ENCODE measurements at regions not wholly inside any gene's neighbourhood (a gene's known extent, or its start where the extent isn't known, plus 50 kb on each side); places are given as distances from the start of the nearest gene placed in this dataset.

DNA sequence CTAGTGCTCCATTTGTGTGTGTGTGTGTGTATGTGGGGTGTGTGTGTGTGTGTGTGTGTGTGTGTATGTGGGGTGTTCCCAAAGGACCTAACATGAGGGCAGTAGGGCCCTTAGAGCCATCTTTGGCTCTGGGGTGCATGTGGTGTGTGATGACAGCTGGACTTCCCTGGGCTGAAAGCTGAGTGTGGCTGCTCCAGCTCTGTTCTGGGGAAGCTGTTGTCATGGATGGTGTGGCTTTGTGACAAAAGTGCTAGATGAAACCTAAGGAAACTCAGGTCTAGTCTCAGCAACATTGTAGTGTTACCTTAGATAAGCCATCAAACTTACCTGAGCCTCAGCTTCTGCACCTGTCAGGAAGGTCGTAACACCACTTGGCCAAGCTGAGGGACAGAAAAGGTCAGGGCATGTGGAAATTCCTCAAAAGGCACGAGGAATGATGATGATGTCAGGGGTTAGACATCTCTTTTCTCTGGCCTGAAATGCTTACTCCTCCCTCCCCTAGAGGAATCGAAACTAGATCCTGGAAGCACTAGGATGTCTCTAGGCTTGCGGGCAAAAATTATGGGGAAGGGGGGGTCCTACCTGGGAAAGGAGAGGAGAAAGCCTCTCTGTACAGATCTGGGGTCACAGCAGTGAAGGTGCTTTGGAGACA lies 115.4 kb downstream of the RPS24 start:
- TF ChIP-seq, protein P1, sequence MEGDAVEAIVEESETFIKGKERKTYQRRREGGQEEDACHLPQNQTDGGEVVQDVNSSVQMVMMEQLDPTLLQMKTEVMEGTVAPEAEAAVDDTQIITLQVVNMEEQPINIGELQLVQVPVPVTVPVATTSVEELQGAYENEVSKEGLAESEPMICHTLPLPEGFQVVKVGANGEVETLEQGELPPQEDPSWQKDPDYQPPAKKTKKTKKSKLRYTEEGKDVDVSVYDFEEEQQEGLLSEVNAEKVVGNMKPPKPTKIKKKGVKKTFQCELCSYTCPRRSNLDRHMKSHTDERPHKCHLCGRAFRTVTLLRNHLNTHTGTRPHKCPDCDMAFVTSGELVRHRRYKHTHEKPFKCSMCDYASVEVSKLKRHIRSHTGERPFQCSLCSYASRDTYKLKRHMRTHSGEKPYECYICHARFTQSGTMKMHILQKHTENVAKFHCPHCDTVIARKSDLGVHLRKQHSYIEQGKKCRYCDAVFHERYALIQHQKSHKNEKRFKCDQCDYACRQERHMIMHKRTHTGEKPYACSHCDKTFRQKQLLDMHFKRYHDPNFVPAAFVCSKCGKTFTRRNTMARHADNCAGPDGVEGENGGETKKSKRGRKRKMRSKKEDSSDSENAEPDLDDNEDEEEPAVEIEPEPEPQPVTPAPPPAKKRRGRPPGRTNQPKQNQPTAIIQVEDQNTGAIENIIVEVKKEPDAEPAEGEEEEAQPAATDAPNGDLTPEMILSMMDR (IDR thresholded peaks at IDR 0.05; ENCODE audit: low read depth, low read length, missing control alignments) = no peak
- H3K4me3 ChIP-seq (ENCODE audit: low read depth, low read length) = no peak overlapping the region

DNA sequence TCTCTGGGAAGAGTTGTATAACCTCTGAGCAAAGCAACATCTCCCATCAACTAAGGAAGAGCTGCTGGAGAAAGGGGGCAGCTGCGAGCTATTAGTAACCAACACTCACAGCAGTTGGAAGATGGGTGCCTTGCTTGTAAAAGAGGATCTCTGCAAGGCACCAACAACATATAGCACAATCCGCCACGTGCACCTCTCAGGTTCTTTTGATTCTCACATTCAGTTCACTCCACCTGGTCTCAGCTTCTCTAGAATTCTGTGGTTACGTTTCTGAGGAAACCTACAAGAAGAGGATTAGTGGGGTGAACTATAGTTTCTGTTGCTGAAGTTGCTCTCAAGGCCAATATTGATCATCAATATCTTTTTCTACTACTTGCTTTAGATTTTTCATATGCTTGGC lies 117.1 kb downstream of the RPS24 start:
- H3K36me3 ChIP-seq (replicated peaks) = no peaks in the 10 kb centered on the region
- no peak overlapping the region for H3K4me3 ChIP-seq (ENCODE audit: low read depth, low read length)
- DNase-seq = no peak
- peaks cover 6% of the 10 kb centered on the region for H3K27me3 ChIP-seq (replicated peaks)
- no peak overlapping the region for H3K27ac ChIP-seq
- in situ Hi-C loops (cut with HindIII; ENCODE audit: low pct_ligation_motif_present, low sequenced_read_pairs) = no loop called here
- TF ChIP-seq, protein P1 (IDR thresholded peaks at IDR 0.05; ENCODE audit: low read depth, low read length, missing control alignments) = no peak

More for the DNA sequence above, 115.4 kb downstream of the RPS24 start:
- DNase-seq = no peak
- H3K27me3 ChIP-seq (replicated peaks) = peaks cover 6% of the 10 kb centered on the region
- in situ Hi-C loops (cut with HindIII; ENCODE audit: low pct_ligation_motif_present, low sequenced_read_pairs) = no loop called here
- H3K36me3 ChIP-seq (replicated peaks) = no peaks in the 10 kb centered on the region
- H3K27ac ChIP-seq = no peak overlapping the region

DNA sequence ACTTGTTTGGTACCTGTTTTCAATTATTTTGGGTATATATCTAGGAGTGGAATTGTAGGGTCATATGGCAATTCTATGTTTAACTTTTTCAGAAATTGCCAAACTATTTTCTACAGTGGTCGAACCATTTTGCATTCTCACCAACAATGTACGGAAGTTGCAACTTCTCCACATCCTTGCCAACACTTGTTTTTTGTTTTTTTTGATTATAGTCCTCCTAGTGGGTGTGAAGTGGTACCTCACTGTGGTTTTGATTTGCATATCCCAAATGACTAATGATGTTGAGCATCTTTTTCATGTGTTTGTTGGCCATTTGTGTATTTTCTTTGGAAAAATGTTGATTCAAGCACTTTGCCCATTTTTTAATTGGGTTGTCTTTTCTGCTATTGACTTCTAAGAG lies 122.1 kb downstream of the RPS24 start:
- no peaks in the 10 kb centered on the region for H3K36me3 ChIP-seq (replicated peaks)
- in situ Hi-C loops (cut with HindIII; ENCODE audit: low pct_ligation_motif_present, low sequenced_read_pairs) = no loop called here
- TF ChIP-seq, protein P1 (IDR thresholded peaks at IDR 0.05; ENCODE audit: low read depth, low read length, missing control alignments) = no peak
- H3K27me3 ChIP-seq (replicated peaks) = peaks cover 3% of the 10 kb centered on the region
- no peak overlapping the region for H3K4me3 ChIP-seq (ENCODE audit: low read depth, low read length)
- no peak for DNase-seq
- H3K27ac ChIP-seq = no peak overlapping the region

DNA sequence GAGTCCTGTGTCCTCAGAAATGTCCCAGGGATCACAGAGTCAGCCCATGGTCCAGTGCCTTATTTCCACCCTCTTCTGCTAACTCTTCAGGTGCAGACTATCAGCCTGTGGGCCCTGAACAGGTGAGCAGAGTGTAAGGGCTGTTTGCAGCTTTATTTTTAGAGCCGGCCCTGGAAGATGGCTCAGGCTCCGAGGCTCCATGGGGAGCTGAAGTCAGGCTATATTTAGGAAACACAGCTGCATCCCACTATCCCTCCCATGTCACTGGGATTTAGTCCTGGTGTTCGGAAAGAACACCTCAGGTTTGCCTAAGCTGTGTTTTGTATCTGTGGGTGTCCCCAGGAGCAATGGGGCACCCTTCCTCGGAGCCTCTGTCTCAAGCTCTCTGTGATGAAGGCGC lies 126.9 kb downstream of the RPS24 start:
- peaks cover 11% of the 10 kb centered on the region for H3K27me3 ChIP-seq (replicated peaks)
- in situ Hi-C loops (cut with HindIII; ENCODE audit: low pct_ligation_motif_present, low sequenced_read_pairs) = no loop called here
- DNase-seq = no peak
- H3K27ac ChIP-seq = no peak overlapping the region
- H3K36me3 ChIP-seq (replicated peaks) = no peaks in the 10 kb centered on the region
- H3K4me3 ChIP-seq (ENCODE audit: low read depth, low read length) = no peak overlapping the region
- TF ChIP-seq, protein P1 (IDR thresholded peaks at IDR 0.05; ENCODE audit: low read depth, low read length, missing control alignments) = no peak

DNA sequence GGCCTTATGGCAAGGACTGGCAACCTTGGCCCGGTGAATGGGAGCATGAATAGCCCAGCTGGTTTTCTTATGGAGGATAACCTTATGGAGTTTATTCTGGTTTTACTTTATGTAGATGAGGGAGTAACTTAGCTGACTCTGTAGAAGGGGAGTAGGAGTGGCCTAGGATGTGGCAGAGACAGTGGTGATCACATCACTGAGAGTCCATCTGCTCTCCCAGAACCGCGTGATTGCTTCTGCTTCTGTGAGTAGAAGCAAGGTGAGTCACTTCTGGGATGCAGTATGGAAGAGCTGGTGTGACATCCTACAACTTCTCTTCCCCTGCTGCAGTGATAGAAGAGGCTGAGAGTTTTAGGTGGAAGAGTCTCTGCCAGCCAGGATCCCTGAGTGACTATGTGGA lies 129.2 kb downstream of the RPS24 start:
- in situ Hi-C loops (cut with HindIII; ENCODE audit: low pct_ligation_motif_present, low sequenced_read_pairs) = no loop called here
- TF ChIP-seq, protein P1 (IDR thresholded peaks at IDR 0.05; ENCODE audit: low read depth, low read length, missing control alignments) = no peak
- Histone ChIP-seq H3K36me3 (replicated peaks) (no peaks in the 10 kb centered on the region), H3K27ac (no peak overlapping the region), H3K4me3 (ENCODE audit: low read depth, low read length) (no peak overlapping the region), H3K27me3 (replicated peaks) (peaks cover 14% of the 10 kb centered on the region)
- no peak for DNase-seq

DNA sequence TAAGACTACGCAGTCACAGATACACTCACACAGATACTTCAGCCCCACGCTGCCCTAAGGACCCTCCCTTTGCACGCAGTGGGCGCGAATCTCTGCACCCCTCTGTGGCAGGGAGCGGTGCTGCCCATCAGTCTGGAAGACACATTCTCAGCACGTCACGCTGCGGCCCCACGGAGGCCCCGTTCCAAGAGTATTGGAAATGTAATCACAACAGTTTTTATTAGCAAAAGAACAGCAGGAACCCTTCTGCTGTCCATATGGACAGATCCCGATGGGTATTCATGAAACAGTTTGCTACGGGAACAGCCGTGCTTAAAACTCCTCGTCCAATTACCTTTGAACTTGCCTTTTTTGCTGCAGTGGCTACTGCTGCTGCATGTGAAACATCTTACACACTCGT lies 131.0 kb downstream of the RPS24 start:
- no peak overlapping the region for H3K27ac ChIP-seq
- in situ Hi-C loops (cut with HindIII; ENCODE audit: low pct_ligation_motif_present, low sequenced_read_pairs) = no loop called here
- H3K27me3 ChIP-seq (replicated peaks) = peaks cover 14% of the 10 kb centered on the region
- no peak for DNase-seq
- TF ChIP-seq, protein P1 (IDR thresholded peaks at IDR 0.05; ENCODE audit: low read depth, low read length, missing control alignments) = no peak
- H3K4me3 ChIP-seq (ENCODE audit: low read depth, low read length) = no peak overlapping the region
- no peaks in the 10 kb centered on the region for H3K36me3 ChIP-seq (replicated peaks)

Measured in brain microvascular endothelial cell (primary cell).